Fibroblast of villous mesenchyme (primary cell): ENCODE measurements at regions not wholly inside any gene's neighbourhood (a gene's known extent, or its start where the extent isn't known, plus 50 kb on each side); places are given as distances from the start of the nearest gene placed in this dataset.

ENCODE experiments used
- DNase-seq: peaks from one replicate; pipeline ENCODE4 v3.0.0-alpha.2; 2010; ENCODE audit warnings: low read depth
- H3K4me3 ChIP-seq: 2 replicates; pipeline ENCODE4 v1.5.1; 2011; ENCODE audit warnings: low read depth, mild to moderate bottlenecking, low read length
- TF ChIP-seq, protein P1 (sequence below): IDR thresholded peaks from 2 replicates; pipeline ENCODE4 v1.5.1; 2012; ENCODE audit warnings: low read depth, mild to moderate bottlenecking, low read length; ENCODE audit not compliant: insufficient read depth

GRCh38 chr11:70682760-70683159 is 284.4 kb downstream of the CTTN start:
- TF ChIP-seq, protein P1, sequence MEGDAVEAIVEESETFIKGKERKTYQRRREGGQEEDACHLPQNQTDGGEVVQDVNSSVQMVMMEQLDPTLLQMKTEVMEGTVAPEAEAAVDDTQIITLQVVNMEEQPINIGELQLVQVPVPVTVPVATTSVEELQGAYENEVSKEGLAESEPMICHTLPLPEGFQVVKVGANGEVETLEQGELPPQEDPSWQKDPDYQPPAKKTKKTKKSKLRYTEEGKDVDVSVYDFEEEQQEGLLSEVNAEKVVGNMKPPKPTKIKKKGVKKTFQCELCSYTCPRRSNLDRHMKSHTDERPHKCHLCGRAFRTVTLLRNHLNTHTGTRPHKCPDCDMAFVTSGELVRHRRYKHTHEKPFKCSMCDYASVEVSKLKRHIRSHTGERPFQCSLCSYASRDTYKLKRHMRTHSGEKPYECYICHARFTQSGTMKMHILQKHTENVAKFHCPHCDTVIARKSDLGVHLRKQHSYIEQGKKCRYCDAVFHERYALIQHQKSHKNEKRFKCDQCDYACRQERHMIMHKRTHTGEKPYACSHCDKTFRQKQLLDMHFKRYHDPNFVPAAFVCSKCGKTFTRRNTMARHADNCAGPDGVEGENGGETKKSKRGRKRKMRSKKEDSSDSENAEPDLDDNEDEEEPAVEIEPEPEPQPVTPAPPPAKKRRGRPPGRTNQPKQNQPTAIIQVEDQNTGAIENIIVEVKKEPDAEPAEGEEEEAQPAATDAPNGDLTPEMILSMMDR = no peak
- H3K4me3 ChIP-seq = no peak overlapping the region
- no peak for DNase-seq

- no peak for DNase-seq
- TF ChIP-seq, protein P1 = no peak
- no peak overlapping the region for H3K4me3 ChIP-seq
These were observed 289.4 kb downstream of the CTTN start for GRCh38 chr11:70687716-70688115.

DNA sequence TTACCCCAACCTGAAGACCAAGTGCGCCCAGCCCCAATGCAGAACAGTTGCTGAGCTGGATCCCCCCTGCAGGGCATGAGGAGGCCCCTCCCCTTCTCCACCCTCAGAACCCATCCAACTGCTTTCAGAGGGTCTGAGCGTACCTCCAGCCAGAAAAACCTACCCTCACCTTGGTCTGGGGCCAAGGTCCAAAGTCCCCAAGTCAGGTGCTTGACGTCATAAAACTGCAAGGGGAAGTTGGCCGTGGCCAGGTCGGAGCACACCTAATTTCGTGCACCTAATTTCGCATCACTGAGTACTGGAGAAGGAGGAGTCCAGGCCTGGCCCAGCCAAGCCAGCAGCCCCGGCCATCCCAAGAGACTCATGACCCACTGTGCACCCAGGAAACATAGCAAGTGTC is 289.8 kb downstream of the CTTN start:
- no peak for DNase-seq
- H3K4me3 ChIP-seq = no peak overlapping the region
- TF ChIP-seq, protein P1 = no peak

GRCh38 chr11:70689764-70690163 is 291.4 kb downstream of the CTTN start:
- TF ChIP-seq, protein P1 = no peak
- DNase-seq = no peak
- H3K4me3 ChIP-seq = no peak overlapping the region

- DNase-seq = no peak
- TF ChIP-seq, protein P1 = no peak
- no peak overlapping the region for H3K4me3 ChIP-seq
These were observed 293.8 kb downstream of the CTTN start for GRCh38 chr11:70692131-70692530.

- no peak for DNase-seq
- TF ChIP-seq, protein P1 = no peak
- no peak overlapping the region for H3K4me3 ChIP-seq
These were observed 296.0 kb downstream of the CTTN start for GRCh38 chr11:70694371-70694770.
